Mesenchymal stem cell (in vitro differentiated cells and primary cell): ENCODE measurements at regions not wholly inside any gene's neighbourhood (a gene's known extent, or its start where the extent isn't known, plus 50 kb on each side); places are given as distances from the start of the nearest gene placed in this dataset.
"Not testable (repeated sequence)": the region's sequence is repeated elsewhere in the genome, so short reads cannot be mapped to it uniquely, and the experiment has no call there.

Experiments
- DNase-seq: peaks from one replicate; pipeline ENCODE4 v3.0.0-alpha.2; 2013
- H2AFZ ChIP-seq: one replicate; pipeline ENCODE4 v1.6.1; 2013; ENCODE audit warnings: low read depth, mild to moderate bottlenecking, control low read depth, inconsistent platforms, low read length, moderate library complexity
- H2AK5ac ChIP-seq: 2 replicates; pipeline ENCODE4 v1.6.1; 2013; ENCODE audit warnings: low read length, moderate library complexity, mild to moderate bottlenecking, inconsistent platforms; ENCODE audit not compliant: severe bottlenecking
- H2BK120ac ChIP-seq: one replicate; pipeline ENCODE4 v1.6.1; 2013; ENCODE audit warnings: low read depth, mild to moderate bottlenecking, inconsistent platforms, low read length, moderate library complexity
- H2BK12ac ChIP-seq, 2 experiments: one replicate each; pipeline ENCODE4 v1.6.1; 2013; ENCODE audit warnings: inconsistent platforms in 2 of 2, low read length in 2 of 2, mild to moderate bottlenecking in 2 of 2, moderate library complexity in 2 of 2, control low read depth in 1 of 2
- H2BK15ac ChIP-seq: one replicate; pipeline ENCODE4 v1.6.1; 2013; ENCODE audit warnings: mild to moderate bottlenecking, low read depth, inconsistent platforms; ENCODE audit not compliant: poor library complexity, severe bottlenecking
- H2BK5ac ChIP-seq: 2 replicates; pipeline ENCODE4 v1.6.1; 2013; ENCODE audit warnings: low read depth, mild to moderate bottlenecking, low read length, control low read depth, inconsistent platforms; ENCODE audit not compliant: poor library complexity, severe bottlenecking
- H3K14ac ChIP-seq, 2 experiments: one replicate each; pipeline ENCODE4 v1.6.1; 2013; ENCODE audit warnings: inconsistent platforms in 2 of 2, low read length in 2 of 2, control low read depth in 1 of 2, mild to moderate bottlenecking in 1 of 2, moderate library complexity in 1 of 2
- H3K18ac ChIP-seq, 2 experiments: one replicate each; pipeline ENCODE4 v1.6.1; 2013; ENCODE audit warnings: inconsistent platforms in 2 of 2, low read length in 2 of 2, control low read depth in 1 of 2, low read depth in 1 of 2, mild to moderate bottlenecking in 1 of 2
- H3K23ac ChIP-seq, 2 experiments: one replicate each; pipeline ENCODE4 v1.6.1; 2013; ENCODE audit warnings: inconsistent platforms in 2 of 2, low read length in 2 of 2, mild to moderate bottlenecking in 2 of 2, moderate library complexity in 2 of 2, control low read depth in 1 of 2
- H3K27ac ChIP-seq: 2 replicates; pipeline ENCODE4 v1.5.1; 2013; ENCODE audit warnings: mild to moderate bottlenecking, moderate library complexity, low read length, control low read depth, inconsistent platforms; ENCODE audit not compliant: poor library complexity, severe bottlenecking
- H3K27me3 ChIP-seq, 2 experiments: 2 replicates each; pipeline versions ENCODE4 v1.6.1 to v1.7.0; 2013; ENCODE audit warnings: low read length in 2 of 2, mild to moderate bottlenecking in 2 of 2, moderate library complexity in 2 of 2, control low read depth in 1 of 2, inconsistent platforms in 1 of 2; ENCODE audit not compliant: control insufficient read depth in 1 of 2, insufficient read depth in 1 of 2
- H3K36me3 ChIP-seq, 2 experiments: 2 replicates each; pipeline versions ENCODE4 v1.6.1 to v1.7.0; 2013; ENCODE audit warnings: low read length in 2 of 2, control low read depth in 1 of 2, inconsistent platforms in 1 of 2, low read depth in 1 of 2, mild to moderate bottlenecking in 1 of 2; ENCODE audit not compliant: insufficient read depth in 2 of 2, control insufficient read depth in 1 of 2
- H3K4ac ChIP-seq, 2 experiments: one replicate each; pipeline ENCODE4 v1.6.1; 2013; ENCODE audit warnings: inconsistent platforms in 2 of 2, low read length in 2 of 2, mild to moderate bottlenecking in 2 of 2, moderate library complexity in 2 of 2, control low read depth in 1 of 2, low read depth in 1 of 2
- H3K4me1 ChIP-seq: 2 replicates; pipeline ENCODE4 v1.6.1; 2013; ENCODE audit warnings: low read depth, low read length, control low read depth; ENCODE audit not compliant: control insufficient read depth, insufficient read depth
- H3K4me2 ChIP-seq: 2 replicates; pipeline ENCODE4 v1.6.1; 2013; ENCODE audit warnings: low read length, mild to moderate bottlenecking, inconsistent platforms; ENCODE audit not compliant: poor library complexity, severe bottlenecking
- H3K4me3 ChIP-seq, 2 experiments: 2 replicates each; pipeline versions ENCODE4 v1.5.1 to v1.7.0; 2013; ENCODE audit warnings: low read length in 2 of 2, mild to moderate bottlenecking in 2 of 2, control low read depth in 1 of 2, low read depth in 1 of 2; ENCODE audit not compliant: insufficient read depth in 1 of 2
- H3K79me1 ChIP-seq: replicated peaks from 2 replicates; pipeline ENCODE4 v1.6.1; 2013; ENCODE audit warnings: mild to moderate bottlenecking, control low read depth, low read length, inconsistent platforms; ENCODE audit not compliant: poor library complexity, severe bottlenecking
- H3K9ac ChIP-seq: 2 replicates; pipeline ENCODE4 v1.7.0; 2013; ENCODE audit warnings: mild to moderate bottlenecking, low read length, moderate library complexity
- H3K9me3 ChIP-seq: 2 replicates; pipeline ENCODE4 v1.7.0; 2013; ENCODE audit warnings: mild to moderate bottlenecking, low read length; ENCODE audit not compliant: control insufficient read depth
- H4K8ac ChIP-seq: one replicate; pipeline ENCODE4 v1.6.1; 2013; ENCODE audit warnings: inconsistent platforms, mild to moderate bottlenecking, low read length, moderate library complexity
- H4K91ac ChIP-seq: one replicate; pipeline ENCODE4 v1.6.1; 2013; ENCODE audit warnings: mild to moderate bottlenecking, low read length, inconsistent platforms
- WGBS: methylation state at CpG from one replicate; pipeline ENCODE4 v1.1.7; 2013; ENCODE audit warnings: mixed read lengths; 5-methylcytosine and 5-hydroxymethylcytosine counted together

DNA sequence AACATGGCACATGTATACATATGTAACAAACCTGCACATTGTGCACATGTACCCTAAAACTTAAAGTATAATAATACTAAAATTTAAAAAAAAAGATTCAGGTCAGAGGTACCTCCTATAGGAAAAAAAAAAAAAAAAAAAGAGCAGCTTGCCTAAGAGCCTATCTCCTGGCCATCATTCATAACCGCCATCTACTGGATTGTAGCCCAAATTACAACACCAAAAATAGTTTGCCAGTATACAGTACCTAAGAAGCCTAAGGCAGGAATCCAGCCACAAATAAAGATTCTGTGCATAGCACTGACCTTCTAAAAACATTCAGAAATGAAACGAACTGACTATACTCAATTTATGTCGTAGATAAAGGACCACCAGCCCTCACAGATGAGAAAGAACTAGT lies 438.4 kb upstream of the ADGRB3 start:
- H3K79me1 ChIP-seq: no peaks in the 10 kb centered on the region
- H2AK5ac ChIP-seq: no peak overlapping the region
- no peak overlapping the region for H2AFZ ChIP-seq
- 58% methylated on average over 3 of the region's 3 CpGs for WGBS
- H3K23ac ChIP-seq: no peak overlapping the region
- no peak for DNase-seq
- H3K9me3 ChIP-seq: peaks cover 3% of the 10 kb centered on the region
- H3K36me3 ChIP-seq: no peaks in the 10 kb centered on the region
- no peak overlapping the region for H2BK12ac ChIP-seq
- H3K4me1 ChIP-seq: no peaks in the 10 kb centered on the region
- no peak overlapping the region for H4K8ac ChIP-seq
- no peak overlapping the region for H2BK5ac ChIP-seq
- no peaks in the 10 kb centered on the region for H3K27me3 ChIP-seq
- H2BK120ac ChIP-seq: no peak overlapping the region
- H3K18ac ChIP-seq: no peak overlapping the region
- no peak overlapping the region for H2BK15ac ChIP-seq
- no peak overlapping the region for H3K4me3 ChIP-seq
- no peak overlapping the region for H3K9ac ChIP-seq
- H3K27ac ChIP-seq: no peak overlapping the region
- no peak overlapping the region for H3K14ac ChIP-seq
- H3K4ac ChIP-seq: no peak overlapping the region
- H4K91ac ChIP-seq: no peak overlapping the region
- no peak overlapping the region for H3K4me2 ChIP-seq

DNA sequence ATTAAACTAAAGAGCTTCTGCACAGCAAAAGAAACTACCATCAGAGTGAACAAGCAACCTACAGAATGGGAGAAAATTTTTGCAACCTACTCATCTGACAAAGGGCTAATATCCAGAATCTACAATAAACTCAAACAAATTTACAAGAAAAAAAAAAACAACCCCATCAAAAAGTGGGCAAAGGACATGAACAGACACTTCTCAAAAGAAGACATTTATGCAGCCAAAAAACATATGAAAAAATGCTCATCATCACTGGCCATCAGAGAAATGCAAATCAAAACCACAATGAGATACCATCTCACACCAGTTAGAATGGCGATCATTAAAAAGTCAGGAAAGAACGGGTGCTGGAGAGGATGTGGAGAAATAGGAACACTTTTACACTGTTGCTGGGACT lies 439.3 kb upstream of the ADGRB3 start:
- not testable (repeated sequence) for H2BK5ac ChIP-seq, H3K4ac ChIP-seq, H4K8ac ChIP-seq, DNase-seq, H2AFZ ChIP-seq, H2BK120ac ChIP-seq, H2BK12ac ChIP-seq, H3K9ac ChIP-seq, H2BK15ac ChIP-seq, H3K4me1 ChIP-seq, H4K91ac ChIP-seq, H3K23ac ChIP-seq, H3K4me2 ChIP-seq, H3K36me3 ChIP-seq, H2AK5ac ChIP-seq, H3K79me1 ChIP-seq, H3K14ac ChIP-seq, H3K4me3 ChIP-seq, H3K9me3 ChIP-seq, H3K27ac ChIP-seq, H3K18ac ChIP-seq, H3K27me3 ChIP-seq
- no CpG with 5 or more reads among the region's 2 CpGs for WGBS

DNA sequence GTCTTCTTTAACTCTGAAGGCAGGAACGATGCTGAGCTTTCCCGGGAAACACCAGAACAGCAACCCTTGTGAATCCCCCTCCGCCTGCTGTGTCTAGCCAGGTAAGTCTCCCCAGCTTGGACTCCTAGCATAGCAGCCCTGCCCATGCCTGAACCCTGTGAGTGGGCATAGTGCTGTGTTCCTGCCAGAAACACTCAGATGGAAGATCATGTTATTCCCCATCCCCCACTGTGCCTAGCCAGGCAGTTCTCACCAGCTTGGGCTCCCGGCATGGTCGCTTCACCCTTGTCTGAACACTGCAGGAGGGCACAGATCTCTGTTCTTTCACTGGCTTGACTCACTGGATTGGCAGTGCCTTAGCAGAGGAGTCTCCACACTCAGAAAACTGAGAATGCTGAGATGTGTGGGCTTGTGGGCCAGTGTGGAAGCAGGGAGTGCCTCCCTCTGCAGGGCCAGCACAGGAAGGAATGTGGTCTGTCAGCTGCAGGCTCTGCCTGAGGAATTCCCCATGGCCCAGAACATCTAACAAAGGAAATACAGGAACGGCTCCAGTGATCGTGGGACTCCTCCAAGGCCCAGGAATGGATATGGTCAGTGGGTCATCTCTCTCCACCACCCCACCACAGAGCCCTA lies 440.1 kb upstream of the ADGRB3 start:
- Histone ChIP-seq H3K27ac (no peak overlapping the region), H4K91ac (no peak overlapping the region), H3K4me1 (no peaks in the 10 kb centered on the region), H3K4me3 (no peak overlapping the region), H3K79me1 (no peaks in the 10 kb centered on the region), H3K27me3 (no peaks in the 10 kb centered on the region), H2AFZ (no peak overlapping the region), H3K18ac (no peak overlapping the region), H3K4ac (no peak overlapping the region), H3K9ac (no peak overlapping the region), H4K8ac (no peak overlapping the region), H2AK5ac (no peak overlapping the region), H2BK15ac (no peak overlapping the region), H3K23ac (no peak overlapping the region), H3K9me3 (peaks cover 3% of the 10 kb centered on the region), H3K4me2 (no peak overlapping the region), H2BK120ac (no peak overlapping the region), H3K14ac (no peak overlapping the region), H2BK5ac (no peak overlapping the region), H2BK12ac (no peak overlapping the region), H3K36me3 (no peaks in the 10 kb centered on the region)
- DNase-seq: no peak
- 88% methylated on average over 5 of the region's 7 CpGs for WGBS

DNA sequence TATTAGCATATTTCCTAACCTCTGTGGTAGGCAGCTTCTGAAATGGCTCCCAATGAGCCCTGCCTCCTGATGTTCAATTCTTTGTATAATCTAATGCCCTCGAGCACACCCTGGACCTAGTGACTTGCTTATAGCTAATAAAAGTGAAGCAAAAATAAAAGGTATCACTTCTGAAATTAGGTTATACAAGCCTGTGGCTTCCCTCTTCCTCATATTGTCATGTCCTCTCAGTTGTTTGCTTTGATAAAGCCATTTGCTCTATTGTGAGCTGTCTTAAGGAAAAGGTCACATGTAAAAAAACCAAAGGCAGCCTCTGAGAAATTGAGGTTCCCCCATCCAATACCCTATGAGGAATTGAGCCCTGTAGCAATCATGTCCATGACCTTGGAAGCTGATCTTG lies 442.1 kb upstream of the ADGRB3 start:
- no peak overlapping the region for H3K4me2 ChIP-seq
- H3K4me3 ChIP-seq: no peak overlapping the region
- H4K8ac ChIP-seq: no peak overlapping the region
- no peak overlapping the region for H4K91ac ChIP-seq
- no peak overlapping the region for H2BK15ac ChIP-seq
- no peaks in the 10 kb centered on the region for H3K9me3 ChIP-seq
- no peak overlapping the region for H3K4ac ChIP-seq
- no peak overlapping the region for H3K23ac ChIP-seq
- no peak overlapping the region for H2BK120ac ChIP-seq
- H3K9ac ChIP-seq: no peak overlapping the region
- H3K18ac ChIP-seq: no peak overlapping the region
- H2AFZ ChIP-seq: no peak overlapping the region
- no peaks in the 10 kb centered on the region for H3K4me1 ChIP-seq
- H2AK5ac ChIP-seq: no peak overlapping the region
- H2BK12ac ChIP-seq: no peak overlapping the region
- no peaks in the 10 kb centered on the region for H3K36me3 ChIP-seq
- H2BK5ac ChIP-seq: no peak overlapping the region
- H3K14ac ChIP-seq: no peak overlapping the region
- no peaks in the 10 kb centered on the region for H3K27me3 ChIP-seq
- no CpG with 5 or more reads among the region's 1 CpG for WGBS
- no peak for DNase-seq
- H3K79me1 ChIP-seq: no peaks in the 10 kb centered on the region
- H3K27ac ChIP-seq: no peak overlapping the region
